NCI-H2029 treated with DMSO at 0.1 percent for 48 hours (cell line): ENCODE measurements at regions not wholly inside any gene's neighbourhood (a gene's known extent, or its start where the extent isn't known, plus 50 kb on each side); places are given as distances from the start of the nearest gene placed in this dataset.

Experiments used
- DNase-seq: peaks from one replicate; lab custom pipeline; 2025; lab: John Stamatoyannopoulos, UW

- no peak for DNase-seq
Observed at GRCh38 chr18:25813110-25813509, 277.3 kb downstream of the SS18 start.

GRCh38 chr18:25810736-25811135, 279.7 kb downstream of the SS18 start:
- DNase-seq = no peak

GRCh38 chr18:25805939-25806338, 284.5 kb downstream of the SS18 start:
- DNase-seq = no peak

- no peak for DNase-seq
Observed at GRCh38 chr18:25805323-25805722, 285.1 kb downstream of the SS18 start.

GRCh38 chr18:25799231-25799630, 291.2 kb downstream of the SS18 start:
- DNase-seq = no peak

GRCh38 chr18:25798046-25798445, 292.4 kb downstream of the SS18 start:
- DNase-seq = no peak

GRCh38 chr18:25795213-25795612, 295.2 kb downstream of the SS18 start:
- DNase-seq = no peak

- DNase-seq = no peak
Observed at GRCh38 chr18:25787276-25787675, 303.1 kb downstream of the SS18 start.

- no peak for DNase-seq
Observed at GRCh38 chr18:25786758-25787157, 303.7 kb downstream of the SS18 start.

GRCh38 chr18:25780105-25780504, 310.3 kb downstream of the SS18 start:
- DNase-seq = no peak

- no peak for DNase-seq
Observed at GRCh38 chr18:25771796-25772195, 318.6 kb downstream of the SS18 start.

- DNase-seq = no peak
Observed at GRCh38 chr18:25764777-25765176, 325.6 kb downstream of the SS18 start.

GRCh38 chr18:25759111-25759510, 331.3 kb downstream of the SS18 start:
- no peak for DNase-seq

GRCh38 chr18:25743646-25744151, 346.7 kb downstream of the SS18 start:
- DNase-seq = no peak

- no peak for DNase-seq
Observed at GRCh38 chr18:25739376-25739775, 351.0 kb downstream of the SS18 start.

GRCh38 chr18:25737710-25738311, 352.6 kb downstream of the SS18 start:
- DNase-seq = no peak

- no peak for DNase-seq
Observed at GRCh38 chr18:25736516-25736915, 353.9 kb downstream of the SS18 start.

GRCh38 chr18:25735459-25735858, 355.0 kb downstream of the SS18 start:
- no peak for DNase-seq

GRCh38 chr18:25734336-25734735, 356.1 kb downstream of the SS18 start:
- no peak for DNase-seq

GRCh38 chr18:25732862-25733261, 357.6 kb downstream of the SS18 start:
- DNase-seq = no peak

GRCh38 chr18:25729072-25729471, 361.3 kb downstream of the SS18 start:
- no peak for DNase-seq

GRCh38 chr18:25727281-25727985, 363.0 kb downstream of the SS18 start:
- peak; percentile 2 for DNase-seq

- no peak for DNase-seq
Observed at GRCh38 chr18:25726298-25726697, 364.1 kb downstream of the SS18 start.

GRCh38 chr18:25725501-25725900, 364.9 kb downstream of the SS18 start:
- DNase-seq = no peak
